Activated T-helper 1 cell treated with anti-CD3 and anti-CD28 coated beads, Interleukin-12 subunit alpha, Interleukin-12 subunit beta, Interleukin-2, Interleukin-4 antibody, amounts not matched to agents 30 ng/mL and 10 ng/mL and 1 ng/mL, durations not matched to agents 14 hours and 24 hours and 36 hours (primary cell): ENCODE measurements at regions not wholly inside any gene's neighbourhood (a gene's known extent, or its start where the extent isn't known, plus 50 kb on each side); places are given as distances from the start of the nearest gene placed in this dataset.
"Not testable (repeated sequence)": the region's sequence is repeated elsewhere in the genome, so short reads cannot be mapped to it uniquely, and the experiment has no call there.

ENCODE experiments used
- DNase-seq: peaks from one replicate; pipeline ENCODE4 v3.0.0; 2021; ENCODE audit warnings: low spot score
- H3K27ac Mint-ChIP-seq: one replicate; pipeline ENCODE4 v1.8.0; 2021; ENCODE audit warnings: mild to moderate bottlenecking, mixed read lengths
- H3K27me3 Mint-ChIP-seq: one replicate; pipeline ENCODE4 v1.8.0; 2022; ENCODE audit warnings: mild to moderate bottlenecking, moderate library complexity, mixed read lengths; ENCODE audit not compliant: insufficient read depth
- H3K36me3 Mint-ChIP-seq: one replicate; pipeline ENCODE4 v1.8.0; 2021; ENCODE audit warnings: low read depth, mixed read lengths
- H3K4me1 Mint-ChIP-seq: one replicate; pipeline ENCODE4 v1.8.0; 2021; ENCODE audit warnings: low read depth, mixed read lengths
- H3K4me3 Mint-ChIP-seq: one replicate; pipeline ENCODE4 v1.8.0; 2021; ENCODE audit warnings: mild to moderate bottlenecking, moderate library complexity, mixed read lengths
- H3K9me3 Mint-ChIP-seq: one replicate; pipeline ENCODE4 v1.8.0; 2021; ENCODE audit warnings: mixed read lengths
- intact Hi-C: fragments of 100-400 bp; cut with micrococcal nuclease; formaldehyde crosslinking; loops from one replicate; pipeline ENCODE4 v1.15.1; 2024

GRCh38 chr9:75490326-75490725 lies 400.1 kb upstream of the PCSK5 start:
- intact Hi-C loops = no loop called here
- H3K4me3 Mint-ChIP-seq = no peak overlapping the region
- H3K27ac Mint-ChIP-seq = no peak overlapping the region
- peaks cover 2% of the 10 kb centered on the region for H3K27me3 Mint-ChIP-seq
- no peaks in the 10 kb centered on the region for H3K36me3 Mint-ChIP-seq
- no peaks in the 10 kb centered on the region for H3K9me3 Mint-ChIP-seq
- DNase-seq = no peak
- H3K4me1 Mint-ChIP-seq = no peaks in the 10 kb centered on the region

GRCh38 chr9:75491533-75491932 lies 398.9 kb upstream of the PCSK5 start:
- H3K36me3 Mint-ChIP-seq = no peaks in the 10 kb centered on the region
- intact Hi-C loops = no loop called here
- H3K27ac Mint-ChIP-seq = no peak overlapping the region
- no peaks in the 10 kb centered on the region for H3K9me3 Mint-ChIP-seq
- DNase-seq = no peak
- no peak overlapping the region for H3K4me3 Mint-ChIP-seq
- peaks cover 2% of the 10 kb centered on the region for H3K27me3 Mint-ChIP-seq
- H3K4me1 Mint-ChIP-seq = no peaks in the 10 kb centered on the region

- H3K27me3 Mint-ChIP-seq = peaks cover 2% of the 10 kb centered on the region
- H3K9me3 Mint-ChIP-seq = no peaks in the 10 kb centered on the region
- no peak for DNase-seq
- H3K36me3 Mint-ChIP-seq = no peaks in the 10 kb centered on the region
- H3K4me1 Mint-ChIP-seq = no peaks in the 10 kb centered on the region
- no peak overlapping the region for H3K27ac Mint-ChIP-seq
- H3K4me3 Mint-ChIP-seq = no peak overlapping the region
- intact Hi-C loops = no loop called here
These were observed 390.7 kb upstream of the PCSK5 start for GRCh38 chr9:75499812-75500211.

GRCh38 chr9:75500479-75500878 lies 390.0 kb upstream of the PCSK5 start:
- no peak overlapping the region for H3K4me3 Mint-ChIP-seq
- no peak overlapping the region for H3K27ac Mint-ChIP-seq
- peaks cover 2% of the 10 kb centered on the region for H3K27me3 Mint-ChIP-seq
- no peak for DNase-seq
- no peaks in the 10 kb centered on the region for H3K36me3 Mint-ChIP-seq
- H3K4me1 Mint-ChIP-seq = no peaks in the 10 kb centered on the region
- intact Hi-C loops = no loop called here
- no peaks in the 10 kb centered on the region for H3K9me3 Mint-ChIP-seq

GRCh38 chr9:75500940-75501339 lies 389.5 kb upstream of the PCSK5 start:
- H3K4me1 Mint-ChIP-seq, H3K27me3 Mint-ChIP-seq, intact Hi-C loops, H3K36me3 Mint-ChIP-seq, H3K4me3 Mint-ChIP-seq, H3K27ac Mint-ChIP-seq, H3K9me3 Mint-ChIP-seq, DNase-seq: not testable (repeated sequence)

- peaks cover 2% of the 10 kb centered on the region for H3K27me3 Mint-ChIP-seq
- intact Hi-C loops = no loop called here
- no peak overlapping the region for H3K4me3 Mint-ChIP-seq
- H3K27ac Mint-ChIP-seq = no peak overlapping the region
- no peaks in the 10 kb centered on the region for H3K4me1 Mint-ChIP-seq
- H3K9me3 Mint-ChIP-seq = no peaks in the 10 kb centered on the region
- no peak for DNase-seq
- H3K36me3 Mint-ChIP-seq = no peaks in the 10 kb centered on the region
These were observed 385.8 kb upstream of the PCSK5 start for GRCh38 chr9:75504721-75505120.

- no peaks in the 10 kb centered on the region for H3K9me3 Mint-ChIP-seq
- no peaks in the 10 kb centered on the region for H3K36me3 Mint-ChIP-seq
- H3K4me3 Mint-ChIP-seq = no peak overlapping the region
- no peaks in the 10 kb centered on the region for H3K4me1 Mint-ChIP-seq
- peaks cover 2% of the 10 kb centered on the region for H3K27me3 Mint-ChIP-seq
- no peak overlapping the region for H3K27ac Mint-ChIP-seq
- intact Hi-C loops = no loop called here
- no peak for DNase-seq
These were observed 384.8 kb upstream of the PCSK5 start for GRCh38 chr9:75505654-75506053.

- intact Hi-C loops = no loop called here
- H3K36me3 Mint-ChIP-seq = no peaks in the 10 kb centered on the region
- H3K27me3 Mint-ChIP-seq = no peaks in the 10 kb centered on the region
- no peak overlapping the region for H3K4me3 Mint-ChIP-seq
- H3K4me1 Mint-ChIP-seq = no peaks in the 10 kb centered on the region
- H3K27ac Mint-ChIP-seq = no peak overlapping the region
- no peak for DNase-seq
- no peaks in the 10 kb centered on the region for H3K9me3 Mint-ChIP-seq
These were observed 361.0 kb upstream of the PCSK5 start for GRCh38 chr9:75529463-75529862.

GRCh38 chr9:75531588-75531987 lies 358.9 kb upstream of the PCSK5 start:
- intact Hi-C loops = no loop called here
- no peaks in the 10 kb centered on the region for H3K9me3 Mint-ChIP-seq

GRCh38 chr9:75532233-75533050 lies 358.0 kb upstream of the PCSK5 start:
- Mint-ChIP-seq H3K9me3 (no peaks in the 10 kb centered on the region), H3K36me3 (no peaks in the 10 kb centered on the region), H3K27ac (no peak overlapping the region), H3K4me1 (no peaks in the 10 kb centered on the region), H3K27me3 (no peaks in the 10 kb centered on the region), H3K4me3 (no peak overlapping the region)
- DNase-seq = no peak
- intact Hi-C loops = no loop called here

More at GRCh38 chr9:75531588-75531987, 358.9 kb upstream of the PCSK5 start:
- DNase-seq = no peak
- H3K36me3 Mint-ChIP-seq = no peaks in the 10 kb centered on the region
- no peak overlapping the region for H3K27ac Mint-ChIP-seq
- H3K4me3 Mint-ChIP-seq = no peak overlapping the region
- no peaks in the 10 kb centered on the region for H3K27me3 Mint-ChIP-seq
- no peaks in the 10 kb centered on the region for H3K4me1 Mint-ChIP-seq

- intact Hi-C loops = no loop called here
- Mint-ChIP-seq H3K4me1 (no peaks in the 10 kb centered on the region), H3K27ac (no peak overlapping the region), H3K36me3 (no peaks in the 10 kb centered on the region), H3K9me3 (no peaks in the 10 kb centered on the region), H3K4me3 (no peak overlapping the region), H3K27me3 (no peaks in the 10 kb centered on the region)
- DNase-seq = no peak
These were observed 350.9 kb upstream of the PCSK5 start for GRCh38 chr9:75539523-75539922.

- no peaks in the 10 kb centered on the region for H3K4me1 Mint-ChIP-seq
- H3K36me3 Mint-ChIP-seq = no peaks in the 10 kb centered on the region
- H3K27me3 Mint-ChIP-seq = no peaks in the 10 kb centered on the region
- intact Hi-C loops = no loop called here
- H3K27ac Mint-ChIP-seq = no peak overlapping the region
- no peak for DNase-seq
- H3K9me3 Mint-ChIP-seq = no peaks in the 10 kb centered on the region
- H3K4me3 Mint-ChIP-seq = no peak overlapping the region
These were observed 350.3 kb upstream of the PCSK5 start for GRCh38 chr9:75540185-75540584.

- no peak for DNase-seq
- Mint-ChIP-seq H3K27me3 (no peaks in the 10 kb centered on the region), H3K27ac (no peak overlapping the region), H3K4me1 (no peaks in the 10 kb centered on the region), H3K9me3 (no peaks in the 10 kb centered on the region), H3K36me3 (no peaks in the 10 kb centered on the region), H3K4me3 (no peak overlapping the region)
- intact Hi-C loops = no loop called here
These were observed 348.7 kb upstream of the PCSK5 start for GRCh38 chr9:75541734-75542133.

GRCh38 chr9:75544815-75545214 lies 345.7 kb upstream of the PCSK5 start:
- H3K27ac Mint-ChIP-seq = no peak overlapping the region
- H3K4me1 Mint-ChIP-seq = no peaks in the 10 kb centered on the region
- H3K9me3 Mint-ChIP-seq = no peaks in the 10 kb centered on the region
- intact Hi-C loops = no loop called here
- DNase-seq = no peak
- peaks cover 1% of the 10 kb centered on the region for H3K27me3 Mint-ChIP-seq
- no peak overlapping the region for H3K4me3 Mint-ChIP-seq
- no peaks in the 10 kb centered on the region for H3K36me3 Mint-ChIP-seq
